Parathyroid adenoma (tissue), 2 donors: ENCODE measurements at regions not wholly inside any gene's neighbourhood (a gene's known extent, or its start where the extent isn't known, plus 50 kb on each side); places are given as distances from the start of the nearest gene placed in this dataset.

ENCODE experiments used
- H2AFZ ChIP-seq: fragments of 300-600 bp; sonication (generic); one replicate; pipeline ENCODE4 v1.7.0; 2017; ENCODE audit warnings: antibody characterized with exemption, mild to moderate bottlenecking
- H3K27ac ChIP-seq: fragments of 300-600 bp; sonication (generic); one replicate; pipeline ENCODE4 v1.7.0; 2017
- H3K27me3 ChIP-seq: fragments of 300-600 bp; sonication (generic); one replicate; pipeline ENCODE4 v1.7.0; 2017; ENCODE audit warnings: low read length; ENCODE audit not compliant: control insufficient read depth, insufficient read depth
- H3K36me3 ChIP-seq: fragments of 300-600 bp; sonication (generic); one replicate; pipeline ENCODE4 v1.7.0; 2017; ENCODE audit warnings: low read length; ENCODE audit not compliant: control insufficient read depth, insufficient read depth
- H3K4me1 ChIP-seq: fragments of 300-600 bp; sonication (generic); one replicate; pipeline ENCODE4 v1.7.0; 2017; ENCODE audit warnings: control low read depth
- H3K4me2 ChIP-seq: fragments of 300-600 bp; sonication (generic); one replicate; pipeline ENCODE4 v1.7.0; 2017; ENCODE audit warnings: low read length
- H3K4me3 ChIP-seq: fragments of 300-600 bp; sonication (generic); one replicate; pipeline ENCODE4 v1.7.0; 2017; ENCODE audit warnings: low read depth, low read length
- H3K79me2 ChIP-seq: fragments of 300-600 bp; sonication (generic); one replicate; pipeline ENCODE4 v1.7.0; 2017; ENCODE audit warnings: control low read depth
- H3K9ac ChIP-seq: fragments of 300-600 bp; sonication (generic); one replicate; pipeline ENCODE4 v1.7.0; 2017; ENCODE audit warnings: mild to moderate bottlenecking
- H3K9me3 ChIP-seq: fragments of 300-600 bp; sonication (generic); one replicate; pipeline ENCODE4 v1.7.0; 2017; ENCODE audit warnings: low read length; ENCODE audit not compliant: control insufficient read depth
- TF ChIP-seq, protein P1 (sequence below): fragments of 300-600 bp; sonication (generic); IDR thresholded peaks from one replicate; pipeline ENCODE4 v1.7.0; 2017; ENCODE audit warnings: antibody characterized with exemption, mild to moderate bottlenecking
- donor health status: primary hyperparathyroidism.

DNA sequence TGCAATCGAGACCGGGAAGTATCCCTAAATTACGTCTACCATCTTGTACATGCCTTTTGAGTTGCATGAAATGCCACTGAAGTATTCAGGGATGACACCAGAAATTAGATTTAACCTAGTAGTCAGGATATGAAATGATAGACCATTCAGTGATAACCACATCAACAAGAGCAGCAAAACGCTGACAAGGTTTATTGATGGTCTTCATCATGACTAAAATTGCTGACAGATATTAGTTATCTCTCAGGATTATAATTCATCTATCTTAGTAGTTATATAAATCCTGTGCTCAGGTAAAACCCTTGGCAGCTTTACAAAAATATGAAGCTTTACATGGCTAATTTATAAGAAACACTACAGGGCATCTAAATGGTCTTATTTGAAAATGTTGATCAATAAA lies 1104.7 kb downstream of the EFNA5 start:
- H3K27me3 ChIP-seq, result no peaks in the 10 kb centered on the region
- H2AFZ ChIP-seq, result no peak overlapping the region
- no peaks in the 10 kb centered on the region for H3K4me1 ChIP-seq
- TF ChIP-seq, protein P1, sequence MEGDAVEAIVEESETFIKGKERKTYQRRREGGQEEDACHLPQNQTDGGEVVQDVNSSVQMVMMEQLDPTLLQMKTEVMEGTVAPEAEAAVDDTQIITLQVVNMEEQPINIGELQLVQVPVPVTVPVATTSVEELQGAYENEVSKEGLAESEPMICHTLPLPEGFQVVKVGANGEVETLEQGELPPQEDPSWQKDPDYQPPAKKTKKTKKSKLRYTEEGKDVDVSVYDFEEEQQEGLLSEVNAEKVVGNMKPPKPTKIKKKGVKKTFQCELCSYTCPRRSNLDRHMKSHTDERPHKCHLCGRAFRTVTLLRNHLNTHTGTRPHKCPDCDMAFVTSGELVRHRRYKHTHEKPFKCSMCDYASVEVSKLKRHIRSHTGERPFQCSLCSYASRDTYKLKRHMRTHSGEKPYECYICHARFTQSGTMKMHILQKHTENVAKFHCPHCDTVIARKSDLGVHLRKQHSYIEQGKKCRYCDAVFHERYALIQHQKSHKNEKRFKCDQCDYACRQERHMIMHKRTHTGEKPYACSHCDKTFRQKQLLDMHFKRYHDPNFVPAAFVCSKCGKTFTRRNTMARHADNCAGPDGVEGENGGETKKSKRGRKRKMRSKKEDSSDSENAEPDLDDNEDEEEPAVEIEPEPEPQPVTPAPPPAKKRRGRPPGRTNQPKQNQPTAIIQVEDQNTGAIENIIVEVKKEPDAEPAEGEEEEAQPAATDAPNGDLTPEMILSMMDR, result no peak
- H3K9ac ChIP-seq, result no peak overlapping the region
- H3K27ac ChIP-seq, result no peak overlapping the region
- H3K36me3 ChIP-seq, result no peaks in the 10 kb centered on the region
- H3K4me3 ChIP-seq, result no peak overlapping the region
- H3K4me2 ChIP-seq, result no peak overlapping the region
- no peaks in the 10 kb centered on the region for H3K9me3 ChIP-seq
- H3K79me2 ChIP-seq, result no peaks in the 10 kb centered on the region

- H3K27ac ChIP-seq, result no peak overlapping the region
- no peaks in the 10 kb centered on the region for H3K27me3 ChIP-seq
- H3K4me1 ChIP-seq, result no peaks in the 10 kb centered on the region
- peaks cover 5% of the 10 kb centered on the region for H3K9me3 ChIP-seq
- TF ChIP-seq, protein P1, result no peak
- no peak overlapping the region for H3K4me3 ChIP-seq
- no peaks in the 10 kb centered on the region for H3K36me3 ChIP-seq
- no peaks in the 10 kb centered on the region for H3K79me2 ChIP-seq
- no peak overlapping the region for H3K9ac ChIP-seq
- H3K4me2 ChIP-seq, result no peak overlapping the region
- H2AFZ ChIP-seq, result no peak overlapping the region
These were observed 1125.4 kb downstream of the EFNA5 start for GRCh38 chr5:106545325-106545724.

- H3K36me3 ChIP-seq, result no peaks in the 10 kb centered on the region
- H3K4me1 ChIP-seq, result no peaks in the 10 kb centered on the region
- H3K79me2 ChIP-seq, result no peaks in the 10 kb centered on the region
- no peak overlapping the region for H3K4me2 ChIP-seq
- H3K4me3 ChIP-seq, result no peak overlapping the region
- TF ChIP-seq, protein P1, result no peak
- H3K9me3 ChIP-seq, result peaks cover 5% of the 10 kb centered on the region
- H2AFZ ChIP-seq, result no peak overlapping the region
- H3K9ac ChIP-seq, result no peak overlapping the region
- no peaks in the 10 kb centered on the region for H3K27me3 ChIP-seq
- no peak overlapping the region for H3K27ac ChIP-seq
These were observed 1127.4 kb downstream of the EFNA5 start for GRCh38 chr5:106543330-106543729.

DNA sequence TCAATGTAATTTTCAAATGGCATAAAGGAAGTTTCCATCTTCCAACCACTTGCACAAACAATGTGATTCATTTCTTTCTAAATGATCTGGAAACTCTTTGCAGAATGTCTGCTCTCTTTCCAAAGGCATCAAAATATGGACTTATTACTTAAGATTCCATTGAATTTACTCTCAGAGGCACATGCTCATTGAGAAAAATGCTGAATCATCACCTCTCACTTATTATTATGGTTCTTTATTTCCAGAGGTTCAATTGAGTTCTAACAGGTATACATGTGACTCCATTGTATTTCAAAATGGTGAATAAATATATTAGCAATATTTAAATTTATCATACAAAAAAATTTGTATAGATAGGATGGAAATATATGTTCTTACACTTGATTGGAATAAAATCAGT lies 1140.6 kb downstream of the EFNA5 start:
- H3K79me2 ChIP-seq, result no peaks in the 10 kb centered on the region
- TF ChIP-seq, protein P1, result no peak

GRCh38 chr5:106525438-106525837 lies 1145.3 kb downstream of the EFNA5 start:
- Histone ChIP-seq H3K36me3 (no peaks in the 10 kb centered on the region), H3K9me3 (no peaks in the 10 kb centered on the region), H3K4me2 (no peak overlapping the region), H2AFZ (no peak overlapping the region), H3K4me1 (no peaks in the 10 kb centered on the region), H3K27ac (no peak overlapping the region), H3K79me2 (no peaks in the 10 kb centered on the region), H3K27me3 (no peaks in the 10 kb centered on the region), H3K9ac (no peak overlapping the region), H3K4me3 (no peak overlapping the region)
- TF ChIP-seq, protein P1, result no peak

More for the DNA sequence above, 1140.6 kb downstream of the EFNA5 start:
- no peaks in the 10 kb centered on the region for H3K27me3 ChIP-seq
- H3K36me3 ChIP-seq, result no peaks in the 10 kb centered on the region
- H2AFZ ChIP-seq, result no peak overlapping the region
- H3K4me3 ChIP-seq, result no peak overlapping the region
- H3K27ac ChIP-seq, result no peak overlapping the region
- no peaks in the 10 kb centered on the region for H3K4me1 ChIP-seq
- no peaks in the 10 kb centered on the region for H3K9me3 ChIP-seq
- no peak overlapping the region for H3K9ac ChIP-seq
- H3K4me2 ChIP-seq, result no peak overlapping the region
